Renal cortex interstitium (tissue), 11 donors: ENCODE measurements at regions not wholly inside any gene's neighbourhood (a gene's known extent, or its start where the extent isn't known, plus 50 kb on each side); places are given as distances from the start of the nearest gene placed in this dataset.
"Not testable (repeated sequence)": the region's sequence is repeated elsewhere in the genome, so short reads cannot be mapped to it uniquely, and the experiment has no call there.

Experiments
- DNase-seq, 11 donors: peaks; one replicate each; pipeline ENCODE4 v3.0.0-alpha.2; 2013; ENCODE audit warnings: low read depth in 9 of 11, low spot score in 4 of 11; ENCODE audit errors: extremely low read depth in 1 of 11

DNA sequence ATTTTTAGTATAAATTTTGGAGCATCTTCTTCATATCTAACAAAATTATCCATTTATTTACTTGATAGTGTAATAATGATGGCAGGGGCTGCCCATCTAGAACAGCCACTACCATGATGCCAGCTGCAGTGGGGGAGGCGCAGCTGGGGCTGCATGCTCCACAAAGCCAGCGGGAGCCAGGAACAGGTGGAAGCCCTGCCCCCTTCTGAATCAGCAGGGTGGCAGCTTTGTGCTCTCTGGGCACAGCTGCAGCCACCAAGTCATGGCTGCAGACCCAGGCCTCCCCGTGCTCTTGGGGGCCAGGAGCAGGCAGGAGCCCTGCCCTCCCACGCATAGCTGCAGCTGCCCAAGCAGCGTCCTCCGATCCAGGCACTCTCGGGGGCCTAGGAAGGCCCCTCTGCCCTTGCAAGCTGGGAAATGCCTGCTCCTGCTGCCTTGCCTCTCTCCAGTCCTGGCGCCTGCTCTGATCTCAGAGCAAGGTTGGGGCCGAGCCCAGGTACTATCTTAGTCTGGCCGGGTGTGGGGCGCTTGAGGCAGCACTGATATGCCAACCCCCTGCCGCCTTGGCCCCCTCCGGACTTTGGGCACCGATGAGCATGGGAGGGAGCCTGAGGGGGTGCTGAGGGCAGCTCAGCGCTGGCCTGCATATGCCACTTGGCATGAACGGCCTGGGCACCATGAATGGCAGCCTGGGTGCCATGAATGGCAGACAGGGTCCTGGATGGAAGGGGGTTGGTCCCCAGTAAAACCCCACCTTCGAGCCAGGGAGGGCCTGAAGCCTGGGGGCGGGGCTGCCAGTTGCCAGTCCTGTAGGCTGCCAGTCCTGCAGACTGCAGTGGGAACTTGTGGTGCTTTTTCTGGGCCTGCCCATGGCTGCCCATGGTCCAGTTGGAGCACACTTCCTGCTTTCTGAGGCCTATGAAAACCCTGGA is 1110.8 kb upstream of the POT1 start:
- no peak for DNase-seq

DNA sequence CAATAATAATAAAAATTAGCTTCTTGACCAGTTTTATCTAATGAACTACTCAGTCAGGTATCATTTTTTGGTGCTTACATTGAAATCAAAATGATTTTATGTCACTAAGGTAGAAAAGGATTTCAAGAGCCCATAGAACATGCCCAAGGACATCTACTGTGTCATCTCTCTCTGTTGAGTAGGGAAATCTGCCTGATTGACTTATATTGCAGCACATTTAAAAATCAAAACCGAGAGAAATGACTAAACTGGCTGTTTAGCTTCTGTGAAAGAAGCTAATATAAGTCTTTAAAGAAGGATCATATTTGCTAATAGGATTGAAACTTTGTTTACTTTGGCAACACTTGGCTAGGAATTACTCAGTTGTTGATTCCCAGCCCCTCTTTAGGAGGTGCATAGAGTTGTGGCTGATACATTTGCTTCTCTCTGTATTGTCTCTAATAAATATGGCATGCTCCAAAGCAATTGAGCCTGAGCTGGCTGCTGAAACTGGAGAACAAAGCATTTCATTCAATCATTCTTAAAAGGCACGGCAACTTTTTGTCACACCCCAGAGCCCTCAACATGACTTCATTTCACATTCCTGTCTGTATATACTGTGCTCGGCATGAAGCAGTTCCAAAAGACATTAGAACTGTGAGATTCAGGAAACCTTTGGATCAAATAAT is 1096.9 kb upstream of the POT1 start:
- DNase-seq, result peak in 8 of 11 donors; percentile 8 to 40 (median 16)

DNA sequence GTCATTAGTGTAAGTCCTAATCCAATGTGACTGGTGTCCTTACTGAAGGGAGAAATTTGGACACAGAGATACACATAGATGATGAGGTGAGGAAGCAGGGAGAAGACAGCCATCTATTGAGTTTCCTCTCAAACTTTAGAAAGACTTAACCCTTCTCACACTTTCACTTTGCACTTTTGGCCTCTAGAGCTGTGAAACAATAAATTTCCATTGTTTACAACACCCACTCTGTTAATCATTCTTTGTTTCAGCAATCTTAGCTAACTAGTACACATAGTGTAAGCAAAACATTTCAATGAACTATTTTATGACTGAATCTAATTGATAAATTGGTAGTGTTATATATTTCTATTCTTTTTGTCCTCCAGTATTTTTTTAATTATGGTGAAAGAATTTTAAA is 1092.8 kb upstream of the POT1 start:
- no peak for DNase-seq

DNA sequence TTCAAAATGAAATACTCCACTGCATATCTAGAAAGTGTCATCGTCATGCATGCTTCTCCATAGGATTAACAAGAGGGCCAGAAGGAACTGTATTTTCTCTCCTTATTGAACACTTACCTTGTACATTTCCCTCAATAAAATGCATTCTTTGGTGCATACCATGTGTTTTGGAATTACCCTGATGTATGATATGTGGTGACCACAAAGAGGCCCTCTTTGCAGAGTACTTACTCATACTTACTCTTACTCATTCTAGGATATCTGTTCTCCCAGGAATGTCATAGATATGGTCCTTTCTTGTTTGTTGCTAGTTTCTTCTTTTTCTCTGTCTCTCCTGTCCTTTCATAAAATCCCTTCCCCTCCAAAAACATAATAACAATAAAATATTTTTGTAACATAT is 1087.1 kb upstream of the POT1 start:
- no peak for DNase-seq

DNA sequence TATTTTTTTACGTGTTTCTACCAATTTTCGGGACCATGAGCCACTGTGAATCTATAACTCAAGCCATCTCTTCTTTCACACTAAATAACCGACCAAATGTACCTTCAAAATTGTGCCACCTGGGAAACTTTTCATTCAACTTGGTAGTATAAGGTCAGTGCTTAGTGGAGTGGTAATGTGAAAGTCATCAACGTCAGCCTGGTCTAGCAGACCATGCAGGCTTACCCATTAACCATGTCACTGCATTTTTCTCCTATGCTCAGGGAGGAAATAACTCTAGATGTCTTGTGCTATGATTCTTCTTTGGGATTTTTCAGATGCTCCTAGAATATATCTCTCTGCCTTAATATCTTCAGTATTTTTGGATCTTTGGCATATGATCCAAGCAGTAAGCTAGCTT is 1075.4 kb upstream of the POT1 start:
- no peak for DNase-seq

DNA sequence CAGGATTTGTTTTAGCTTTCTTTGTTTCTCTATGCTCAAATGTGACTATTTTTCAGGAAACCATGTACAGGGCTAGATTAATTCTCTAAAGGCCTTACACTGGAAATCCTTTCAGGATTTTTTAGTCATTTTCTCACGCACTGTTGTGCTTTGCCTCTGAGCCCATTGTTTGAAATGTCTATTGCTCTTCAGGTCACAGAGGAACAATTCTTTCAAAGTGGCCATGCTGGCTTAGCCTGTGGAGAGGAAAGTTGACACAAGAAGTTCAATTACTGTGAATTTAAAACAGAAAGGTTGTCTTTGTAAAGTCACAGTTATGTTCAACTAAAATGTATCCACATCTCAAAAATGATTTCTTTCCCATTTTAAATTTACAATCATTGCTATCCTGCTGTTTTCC is 1071.7 kb upstream of the POT1 start:
- no peak for DNase-seq

DNA sequence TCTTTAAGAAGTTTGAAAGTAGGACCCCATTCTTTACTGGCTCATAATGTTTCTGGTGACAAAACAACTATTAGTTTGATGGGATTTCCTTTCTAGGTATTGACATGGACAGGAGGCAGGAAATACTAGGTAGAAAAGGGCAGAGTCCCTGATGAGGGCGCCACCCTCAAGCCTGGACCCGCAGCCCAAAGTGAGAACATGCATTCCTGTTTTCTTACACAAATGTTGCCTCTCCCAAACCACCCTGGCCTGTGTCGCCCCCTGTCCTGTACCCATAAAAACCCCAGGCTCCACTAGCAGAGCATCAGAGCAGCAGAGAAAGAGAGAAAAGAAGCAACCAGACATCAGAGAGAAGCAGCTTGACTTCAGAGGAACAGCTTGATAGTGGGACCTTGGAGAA is 1055.2 kb upstream of the POT1 start:
- no peak for DNase-seq

DNA sequence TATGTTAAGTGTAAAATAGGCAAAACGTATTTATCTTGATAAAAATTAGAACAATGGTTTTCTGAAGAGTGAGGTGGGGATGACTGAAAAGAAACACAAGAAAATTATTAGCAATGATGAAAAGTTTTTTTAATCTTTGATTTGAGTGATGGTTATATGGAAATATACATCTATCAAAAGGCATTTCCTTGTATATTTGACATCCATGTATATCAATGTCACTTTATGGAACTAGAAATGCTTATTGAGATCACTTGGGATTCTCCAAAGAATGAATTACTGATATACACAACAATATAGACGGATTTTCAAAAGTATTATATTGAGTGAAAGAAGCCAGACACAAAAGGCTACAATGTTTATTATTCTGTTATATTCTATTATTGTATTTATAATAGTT is 1042.0 kb upstream of the POT1 start:
- DNase-seq, result no peak

DNA sequence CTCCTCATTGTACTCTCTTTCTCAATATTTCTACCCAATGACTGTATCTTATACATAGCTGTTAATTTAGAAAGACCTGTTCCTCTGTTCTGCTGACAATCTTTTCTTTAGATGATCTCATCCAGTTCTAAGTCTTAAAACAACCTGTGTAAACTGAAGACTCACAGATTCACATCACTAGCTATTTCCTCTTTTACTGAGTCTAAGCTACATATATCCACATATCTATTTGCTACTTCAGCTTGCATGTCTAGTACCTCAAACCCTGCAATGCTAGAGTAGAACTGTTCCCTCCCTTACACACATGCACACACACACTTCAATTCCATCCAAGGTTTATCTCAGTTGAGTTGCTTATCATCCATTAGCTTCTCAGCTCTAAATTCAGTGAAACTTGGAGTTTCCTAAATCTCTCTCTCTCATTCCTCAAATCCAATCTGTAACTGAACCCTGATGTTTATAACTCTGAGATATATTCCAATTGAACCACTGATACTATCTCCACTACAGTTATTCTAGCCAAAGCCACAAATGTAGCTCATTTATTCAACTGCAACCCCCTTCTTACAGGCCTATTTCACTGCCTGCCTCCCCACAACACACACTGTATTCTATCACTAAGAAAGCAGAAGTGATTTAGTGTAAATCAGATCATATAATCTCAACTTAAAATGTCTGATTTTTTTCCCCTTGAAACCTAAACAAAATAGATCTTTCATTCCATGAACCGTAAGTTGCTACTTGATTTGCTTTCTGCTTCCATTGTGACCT is 1036.8 kb upstream of the POT1 start:
- no peak for DNase-seq

DNA sequence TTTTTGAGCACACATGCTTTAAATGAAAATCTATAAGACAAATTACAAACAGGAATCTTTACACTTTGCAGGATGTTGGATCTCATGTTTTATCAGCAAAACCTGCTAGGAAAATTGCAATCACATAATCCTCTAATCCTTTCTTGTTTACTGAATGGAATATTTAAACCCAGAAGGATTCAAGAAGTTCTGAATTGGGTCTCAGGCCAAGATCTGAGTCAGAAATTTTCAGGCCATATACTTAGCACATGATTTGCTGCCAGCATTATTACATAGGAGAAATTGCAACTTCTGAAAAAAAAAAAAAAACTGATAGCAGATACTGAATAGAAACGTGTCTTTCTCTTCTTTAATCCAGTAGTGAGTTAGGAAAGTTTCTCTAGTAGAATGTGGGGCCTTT is 1005.3 kb upstream of the POT1 start:
- no peak for DNase-seq

DNA sequence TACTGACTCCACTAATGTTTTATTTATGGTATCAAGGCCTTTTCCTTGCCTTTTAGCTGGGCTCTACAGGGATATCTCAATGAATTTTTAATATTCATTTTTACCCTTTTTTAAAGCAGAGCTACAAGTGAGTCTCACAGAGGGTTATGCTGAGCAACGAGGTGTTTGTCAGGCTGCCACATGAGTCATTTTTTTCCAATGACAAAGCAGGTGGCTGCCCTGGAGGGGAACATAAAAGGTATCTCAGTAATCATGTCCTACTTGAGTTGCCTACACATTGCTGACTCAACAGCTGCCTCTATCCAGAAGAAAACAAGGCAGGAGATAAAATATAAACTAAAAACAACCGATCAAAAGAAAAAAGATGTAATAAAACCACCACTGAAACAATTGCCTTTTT is 1004.9 kb upstream of the POT1 start:
- DNase-seq, result no peak

DNA sequence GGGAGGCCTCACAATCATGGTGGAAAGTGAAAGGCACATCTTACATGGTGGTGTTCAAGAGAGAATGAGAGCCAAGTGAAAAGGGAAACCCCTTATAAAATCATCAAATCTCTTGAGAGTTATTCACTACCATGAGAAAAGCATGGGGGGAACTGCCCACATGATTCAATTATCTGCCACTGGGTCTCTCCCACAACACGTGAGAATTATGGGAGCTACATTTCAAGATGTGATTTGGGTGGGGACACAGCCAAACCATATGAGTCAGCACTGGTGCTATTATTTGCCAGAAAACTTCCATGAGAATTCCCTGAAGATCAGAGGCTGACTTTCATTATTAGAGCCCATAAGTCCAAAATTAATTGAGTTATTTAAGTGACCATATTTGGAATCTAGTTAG is 1001.2 kb upstream of the POT1 start:
- no peak for DNase-seq

DNA sequence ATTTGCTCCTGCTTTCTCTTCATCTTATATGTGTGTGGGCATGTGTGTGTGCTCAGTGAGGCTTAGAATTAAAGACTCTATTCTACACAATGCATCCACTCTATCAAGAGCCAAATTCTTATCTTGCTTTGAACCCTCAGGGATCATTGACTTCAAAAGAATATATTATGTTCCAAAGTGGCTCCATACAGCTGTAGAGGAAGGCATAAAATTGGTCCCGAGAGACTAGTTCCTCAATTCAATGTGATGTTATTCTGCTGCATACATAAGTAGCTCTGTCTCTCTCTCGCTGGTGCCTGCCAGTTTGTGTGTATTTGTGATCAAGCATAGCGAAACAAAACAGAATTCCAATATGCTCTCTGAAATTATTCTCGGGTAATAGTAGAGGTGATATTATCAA is 997.9 kb upstream of the POT1 start:
- peak in 1 of 11 donors; percentile 4 for DNase-seq

DNA sequence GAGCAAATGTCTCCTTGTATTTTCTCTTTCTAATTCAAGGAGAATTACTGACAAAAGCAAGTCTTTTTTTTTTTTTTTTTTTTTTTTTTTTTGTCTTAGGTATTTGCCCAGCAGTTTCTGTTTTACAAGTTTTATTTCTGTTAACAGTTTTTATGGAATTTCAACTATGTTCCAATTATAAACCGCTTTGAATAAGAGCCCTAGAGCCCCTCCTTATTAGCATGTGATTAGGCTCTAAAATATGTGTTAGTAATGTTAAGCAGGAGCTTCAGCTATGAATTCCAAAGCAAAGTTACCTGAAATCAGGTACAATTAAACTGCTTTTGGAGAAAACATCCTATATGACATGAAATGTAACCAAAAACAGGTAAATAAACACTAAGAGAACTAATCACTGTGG is 997.0 kb upstream of the POT1 start:
- DNase-seq, result no peak

DNA sequence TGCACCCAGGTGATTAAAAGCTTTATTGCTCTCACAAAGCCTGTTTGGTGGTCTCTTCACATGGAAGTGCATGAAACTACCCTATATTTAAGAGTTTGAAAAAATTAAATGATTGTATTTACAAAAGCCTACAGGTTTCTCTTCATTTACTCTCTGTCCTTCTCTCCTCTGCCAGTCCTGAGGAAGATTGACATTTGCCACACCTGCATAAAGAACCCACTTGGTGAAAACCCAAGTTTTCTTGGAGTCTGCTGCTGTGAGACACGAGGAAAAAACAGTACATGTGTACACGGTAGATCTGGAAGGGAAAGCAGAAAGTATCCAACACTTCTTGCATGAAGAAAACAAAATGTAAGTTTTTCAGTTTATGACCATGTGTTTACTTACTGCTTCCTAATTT is 994.4 kb upstream of the POT1 start:
- DNase-seq, result no peak

DNA sequence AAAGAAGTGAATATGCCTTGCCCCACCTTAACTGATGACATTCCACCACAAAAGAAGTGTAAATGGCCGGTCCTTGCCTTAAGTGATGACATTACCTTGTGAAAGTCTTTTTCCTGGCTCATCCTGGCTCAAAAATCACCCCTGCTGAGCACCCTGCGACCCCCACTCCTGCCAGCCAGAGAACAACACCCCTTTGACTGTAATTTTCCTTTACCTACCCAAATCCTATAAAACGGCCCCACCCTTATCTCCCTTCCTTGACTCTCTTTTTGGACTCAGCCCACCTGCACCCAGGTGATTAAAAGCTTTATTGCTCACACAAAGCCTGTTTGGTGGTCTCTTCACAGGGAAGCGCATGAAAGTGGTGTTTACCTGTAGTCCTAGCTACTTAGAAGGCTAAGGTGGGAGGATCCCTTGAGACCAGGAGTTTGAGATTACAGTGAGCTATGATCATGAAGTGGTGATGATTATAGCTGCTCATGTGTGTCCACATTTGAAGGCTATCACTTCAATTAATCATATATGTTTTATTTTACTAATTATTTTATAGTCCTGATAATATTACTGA is 985.8 kb upstream of the POT1 start:
- DNase-seq, result not testable (repeated sequence)

DNA sequence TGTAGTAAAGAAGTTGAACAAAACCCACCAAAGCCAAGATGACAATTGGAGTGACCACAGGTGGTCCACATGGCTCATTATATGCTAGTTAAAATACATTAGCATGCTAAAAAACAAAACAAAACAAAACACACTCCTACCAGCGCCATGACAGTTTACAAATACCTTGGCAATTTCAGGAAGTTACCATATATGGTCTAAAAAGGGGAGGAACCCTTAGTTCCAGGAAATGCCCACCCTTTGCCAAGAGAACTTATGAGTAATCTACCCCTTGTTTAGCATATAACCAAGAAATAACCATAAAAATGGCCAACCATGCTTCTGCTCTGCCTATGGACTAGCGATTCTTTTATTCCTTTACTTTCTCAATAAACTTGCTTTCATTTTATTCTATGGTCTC is 979.1 kb upstream of the POT1 start:
- no peak for DNase-seq

DNA sequence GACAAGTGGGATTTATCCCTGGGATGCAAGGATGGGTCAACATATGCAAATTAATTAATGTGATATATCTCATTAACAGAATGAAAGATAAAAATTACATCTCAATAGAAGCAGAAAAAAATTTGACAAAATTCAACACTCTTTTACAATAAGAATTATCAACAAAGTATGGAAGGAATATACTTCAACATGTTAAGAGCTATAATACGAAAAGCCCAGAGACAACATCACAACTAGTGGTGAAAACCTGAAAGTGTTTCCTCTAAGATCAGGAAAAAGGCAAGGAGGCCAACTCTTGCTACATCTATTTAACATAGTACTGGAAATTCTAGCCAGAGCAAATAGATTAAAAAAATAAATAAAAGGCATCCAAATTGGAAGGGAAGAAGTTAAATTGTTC is 970.0 kb upstream of the POT1 start:
- DNase-seq, result no peak

DNA sequence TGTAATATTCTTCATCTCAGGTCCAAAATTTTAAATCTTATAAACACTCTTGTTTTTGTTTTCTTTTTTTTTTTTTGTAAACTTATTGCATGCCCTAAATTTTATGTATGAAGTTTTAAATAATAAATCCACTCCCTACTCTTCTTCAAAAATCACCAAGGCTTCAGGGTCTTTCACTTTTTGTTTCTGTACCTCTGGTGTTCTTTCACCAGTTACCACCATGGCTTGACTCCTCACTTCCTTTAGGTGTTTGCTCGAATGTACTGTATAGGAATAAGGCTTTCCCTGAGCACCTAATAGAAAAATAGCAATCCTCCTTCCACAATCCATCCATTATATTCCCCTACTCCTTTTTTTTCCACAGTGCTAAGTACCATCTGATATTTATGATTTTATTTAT is 962.8 kb upstream of the POT1 start:
- DNase-seq, result no peak

DNA sequence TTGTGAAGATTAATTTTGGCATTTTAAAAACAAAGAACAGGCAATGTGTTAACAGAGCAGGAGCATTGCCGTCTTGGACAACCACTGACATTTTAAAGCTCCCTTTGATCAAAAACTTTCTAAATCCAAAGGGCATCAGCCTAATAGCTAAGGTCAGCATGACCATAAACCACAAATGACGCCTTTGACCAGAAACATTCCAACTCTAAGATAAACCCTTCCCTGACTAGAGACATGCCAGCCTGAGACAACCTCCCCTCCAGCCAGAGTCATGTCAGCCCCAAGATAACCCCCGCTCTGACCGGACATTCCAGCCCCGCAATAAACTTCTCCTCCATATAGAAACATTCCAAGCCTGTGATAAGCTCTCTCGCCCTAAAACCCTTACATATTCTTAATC is 949.4 kb upstream of the POT1 start:
- DNase-seq, result no peak
